OCI-LY7 (cell line): ENCODE measurements at regions not wholly inside any gene's neighbourhood (a gene's known extent, or its start where the extent isn't known, plus 50 kb on each side); places are given as distances from the start of the nearest gene placed in this dataset.

Source experiments
- CTCF ChIP-seq: fragments of 200-600 bp; sonication (generic); conservative IDR thresholded peaks from 2 replicates; pipeline ENCODE4 v1.5.1; 2014; ENCODE audit warnings: mild to moderate bottlenecking, antibody characterized with exemption, low read length, moderate library complexity, mixed read lengths
- EZH2phosphoT487 ChIP-seq: fragments of 200-600 bp; sonication (generic); IDR thresholded peaks from 2 replicates; pipeline ENCODE4 v1.6.1; 2018; ENCODE audit warnings: low read depth, borderline replicate concordance, mild to moderate bottlenecking, mixed run types, antibody characterized with exemption, low read length, moderate library complexity, mixed read lengths

DNA sequence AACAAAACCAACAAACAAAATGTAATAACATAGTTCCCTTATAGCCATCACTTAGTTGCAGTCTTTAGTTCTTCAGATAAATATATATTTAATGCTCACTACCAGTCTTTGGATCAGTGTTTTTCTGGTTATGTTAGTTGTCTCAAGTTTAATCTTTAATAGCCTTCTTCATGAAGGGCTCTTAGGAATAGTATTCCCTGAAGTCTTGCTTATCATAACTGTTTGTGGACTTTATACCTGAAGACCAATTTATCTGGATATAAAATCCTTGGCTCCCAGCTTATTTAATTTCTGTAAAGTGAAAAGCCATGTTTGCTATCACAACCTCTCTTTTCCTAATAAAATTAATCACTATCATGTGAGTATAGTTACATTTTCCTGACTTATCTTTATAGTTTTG lies 379.7 kb downstream of the ARL6IP6 start:
- TF ChIP-seq CTCF, result no peak
- no peak for TF ChIP-seq EZH2phosphoT487
